ENCODE measurements at regions not wholly inside any gene's neighbourhood (a gene's known extent, or its start where the extent isn't known, plus 50 kb on each side); places are given as distances from the start of the nearest gene placed in this dataset.

GRCh38 chr3:144106970-144107369 is 135.3 kb downstream of the DIPK2A start:
- no CpG with 5 or more reads among the region's 3 CpGs for WGBS (ENCODE audit: insufficient coverage)
- H3K27ac ChIP-seq (ENCODE audit: low read depth in 1 of 2, low read length in 2 of 2): no peak overlapping the region
- Mint-ChIP-seq H3K4me3 (no peak overlapping the region), H3K4me1 (peaks cover 5% of the 10 kb centered on the region), H3K27me3 (ENCODE audit: low read depth in 3 of 3) (no peaks in the 10 kb centered on the region), H3K27ac (no peak overlapping the region), H3K36me3 (no peaks in the 10 kb centered on the region), H3K9me3 (peaks cover 0 to 4% (median 0%) of the 10 kb centered on the region in 7 donors)
- no peak for DNase-seq
- H3K4me2 ChIP-seq (replicated peaks; ENCODE audit: extremely low read depth, low read length, poor library complexity, severe bottlenecking): no peak overlapping the region
- no peaks in the 10 kb centered on the region for H3K79me2 ChIP-seq (ENCODE audit: insufficient read depth, low read length)
- no peak for TF ChIP-seq CTCF (IDR thresholded peaks at IDR 0.05)
- H3K4me1 ChIP-seq (ENCODE audit: control insufficient read depth in 1 of 2, insufficient read depth in 2 of 2, low read length in 2 of 2): no peaks in the 10 kb centered on the region
- H3K36me3 ChIP-seq (replicated peaks in 1 of 2; ENCODE audit: control insufficient read depth in 1 of 2, insufficient read depth in 2 of 2, low read length in 2 of 2): no peaks in the 10 kb centered on the region
- H2AFZ ChIP-seq (ENCODE audit: insufficient read depth, low read depth, low read length, poor library complexity, severe bottlenecking): no peak overlapping the region
- intact Hi-C loops (cut with micrococcal nuclease): no loop called here
- H3K4me3 ChIP-seq (replicated peaks in 1 of 3; ENCODE audit: low read depth in 2 of 3, low read length in 3 of 3): no peak overlapping the region
- H3K27me3 ChIP-seq (ENCODE audit: control insufficient read depth in 2 of 2, insufficient read depth in 2 of 2, low read length in 2 of 2): no peaks in the 10 kb centered on the region
- no peak overlapping the region for H3K9ac ChIP-seq (ENCODE audit: insufficient read depth, low read length, poor library complexity, severe bottlenecking)
- no peaks in the 10 kb centered on the region for H4K20me1 ChIP-seq (ENCODE audit: insufficient read depth, low read length)
- H3K9me3 ChIP-seq (replicated peaks in 1 of 2; ENCODE audit: control insufficient read depth in 1 of 2, insufficient read depth in 1 of 2, low read length in 2 of 2): no peaks in the 10 kb centered on the region

- intact Hi-C loops (cut with micrococcal nuclease): no loop called here
- DNase-seq: no peak
- Histone ChIP-seq H3K27ac (ENCODE audit: low read depth in 1 of 2, low read length in 2 of 2) (no peak overlapping the region), H4K20me1 (ENCODE audit: insufficient read depth, low read length) (no peaks in the 10 kb centered on the region), H3K4me2 (replicated peaks; ENCODE audit: extremely low read depth, low read length, poor library complexity, severe bottlenecking) (no peak overlapping the region), H3K36me3 (replicated peaks in 1 of 2; ENCODE audit: control insufficient read depth in 1 of 2, insufficient read depth in 2 of 2, low read length in 2 of 2) (no peaks in the 10 kb centered on the region), H3K27me3 (ENCODE audit: control insufficient read depth in 2 of 2, insufficient read depth in 2 of 2, low read length in 2 of 2) (no peaks in the 10 kb centered on the region), H3K4me3 (replicated peaks in 1 of 3; ENCODE audit: low read depth in 2 of 3, low read length in 3 of 3) (no peak overlapping the region), H3K79me2 (ENCODE audit: insufficient read depth, low read length) (no peaks in the 10 kb centered on the region), H3K9ac (ENCODE audit: insufficient read depth, low read length, poor library complexity, severe bottlenecking) (no peak overlapping the region), H2AFZ (ENCODE audit: insufficient read depth, low read depth, low read length, poor library complexity, severe bottlenecking) (no peak overlapping the region), H3K9me3 (replicated peaks in 1 of 2; ENCODE audit: control insufficient read depth in 1 of 2, insufficient read depth in 1 of 2, low read length in 2 of 2) (no peaks in the 10 kb centered on the region), H3K4me1 (ENCODE audit: control insufficient read depth in 1 of 2, insufficient read depth in 2 of 2, low read length in 2 of 2) (no peaks in the 10 kb centered on the region)
- no peak for TF ChIP-seq CTCF (IDR thresholded peaks at IDR 0.05)
- H3K9me3 Mint-ChIP-seq: peaks cover 0 to 4% (median 0%) of the 10 kb centered on the region in 7 donors
- H3K27me3 Mint-ChIP-seq (ENCODE audit: low read depth in 3 of 3): no peaks in the 10 kb centered on the region
- no peaks in the 10 kb centered on the region for H3K36me3 Mint-ChIP-seq
- no CpG with 5 or more reads among the region's 1 CpG for WGBS (ENCODE audit: insufficient coverage)
- no peak overlapping the region for H3K4me3 Mint-ChIP-seq
- H3K4me1 Mint-ChIP-seq: peaks cover 5% of the 10 kb centered on the region
- H3K27ac Mint-ChIP-seq: no peak overlapping the region
Measured at GRCh38 chr3:144107923-144108322, 136.3 kb downstream of the DIPK2A start.

Measured in CD14-positive monocyte (primary cell).